H9 (cell line): ENCODE measurements at regions not wholly inside any gene's neighbourhood (a gene's known extent, or its start where the extent isn't known, plus 50 kb on each side); places are given as distances from the start of the nearest gene placed in this dataset.

Experiments
- DNase-seq: peaks from one replicate; pipeline ENCODE4 v3.0.0-alpha.2; 2017
- H2AFZ ChIP-seq: one replicate; pipeline ENCODE4 v1.6.1; 2013; ENCODE audit warnings: mild to moderate bottlenecking, low read length, control low read depth, moderate library complexity
- H2AK5ac ChIP-seq: 2 replicates; pipeline ENCODE4 v1.6.1; 2013; ENCODE audit warnings: low read length, control low read depth, mixed read lengths; ENCODE audit not compliant: insufficient read length
- H2BK120ac ChIP-seq: one replicate; pipeline ENCODE4 v1.6.1; 2013; ENCODE audit warnings: low read depth, mild to moderate bottlenecking, low read length, control low read depth, inconsistent platforms; ENCODE audit not compliant: poor library complexity, severe bottlenecking
- H2BK12ac ChIP-seq: 2 replicates; pipeline ENCODE4 v1.6.1; 2013; ENCODE audit warnings: low read length, control low read depth, mixed read lengths, low read depth; ENCODE audit not compliant: insufficient read length
- H2BK15ac ChIP-seq: 2 replicates; pipeline ENCODE4 v1.6.1; 2013; ENCODE audit warnings: low read depth, low read length, control low read depth
- H2BK20ac ChIP-seq: one replicate; pipeline ENCODE4 v1.6.1; 2013; ENCODE audit warnings: low read depth, mild to moderate bottlenecking, low read length, control low read depth, inconsistent platforms; ENCODE audit not compliant: poor library complexity, severe bottlenecking
- H2BK5ac ChIP-seq: 2 replicates; pipeline ENCODE4 v1.6.1; 2013; ENCODE audit warnings: low read length, control low read depth, mixed read lengths; ENCODE audit not compliant: insufficient read length
- H3K14ac ChIP-seq: 2 replicates; pipeline ENCODE4 v1.6.1; 2013; ENCODE audit warnings: low read length, control low read depth; ENCODE audit not compliant: insufficient read depth
- H3K18ac ChIP-seq: 2 replicates; pipeline ENCODE4 v1.6.1; 2013; ENCODE audit warnings: low read depth, mild to moderate bottlenecking, mixed read lengths, low read length, control low read depth; ENCODE audit not compliant: insufficient read length
- H3K23ac ChIP-seq: 2 replicates; pipeline ENCODE4 v1.6.1; 2013; ENCODE audit warnings: low read length, control low read depth, mixed read lengths, low read depth; ENCODE audit not compliant: insufficient read length
- H3K23me2 ChIP-seq: 2 replicates; pipeline ENCODE4 v1.6.1; 2013; ENCODE audit warnings: low read depth, mild to moderate bottlenecking, mixed read lengths, low read length, control low read depth; ENCODE audit not compliant: insufficient read length, poor library complexity, severe bottlenecking
- H3K27ac ChIP-seq: 2 replicates; pipeline ENCODE4 v1.5.1; 2013; ENCODE audit warnings: low read length, control low read depth, mixed read lengths, low read depth; ENCODE audit not compliant: insufficient read length
- H3K27me3 ChIP-seq: 2 replicates; pipeline ENCODE4 v1.6.1; 2013; ENCODE audit warnings: low read length, control low read depth, inconsistent platforms; ENCODE audit not compliant: insufficient read depth
- H3K4ac ChIP-seq: 2 replicates; pipeline ENCODE4 v1.6.1; 2013; ENCODE audit warnings: low read depth, mild to moderate bottlenecking, control low read depth, inconsistent platforms, low read length, moderate library complexity
- H3K4me1 ChIP-seq: 2 replicates; pipeline ENCODE4 v1.6.1; 2013; ENCODE audit warnings: low read length, control low read depth, inconsistent platforms; ENCODE audit not compliant: insufficient read depth
- H3K4me2 ChIP-seq: 2 replicates; pipeline ENCODE4 v1.6.1; 2013; ENCODE audit warnings: low read length, control low read depth, mixed read lengths; ENCODE audit not compliant: insufficient read length, insufficient read depth
- H3K56ac ChIP-seq: 2 replicates; pipeline ENCODE4 v1.6.1; 2013; ENCODE audit warnings: low read depth, mild to moderate bottlenecking, mixed read lengths, low read length, control low read depth; ENCODE audit not compliant: insufficient read length
- H3K79me1 ChIP-seq: 2 replicates; pipeline ENCODE4 v1.6.1; 2013; ENCODE audit warnings: low read depth, mild to moderate bottlenecking, moderate library complexity, low read length, control low read depth, inconsistent platforms; ENCODE audit not compliant: insufficient read depth, poor library complexity, severe bottlenecking
- H3K79me2 ChIP-seq: 2 replicates; pipeline ENCODE4 v1.6.1; 2013; ENCODE audit warnings: low read length, control low read depth, inconsistent platforms; ENCODE audit not compliant: insufficient read depth
- H3K9ac ChIP-seq: 2 replicates; pipeline ENCODE4 v1.6.1; 2013; ENCODE audit warnings: low read length, control low read depth, mixed read lengths; ENCODE audit not compliant: insufficient read length; ENCODE audit errors: extremely low read depth
- H3K9me3 ChIP-seq: one replicate; pipeline ENCODE4 v1.6.1; 2013; ENCODE audit warnings: low read depth, low read length, inconsistent platforms; ENCODE audit not compliant: control insufficient read depth
- H3T11ph ChIP-seq: one replicate; pipeline ENCODE4 v1.6.1; 2013; ENCODE audit warnings: mild to moderate bottlenecking, low read length, control low read depth, inconsistent platforms
- H4K20me1 ChIP-seq: one replicate; pipeline ENCODE4 v1.6.1; 2013; ENCODE audit not compliant: control insufficient read depth, insufficient read length, insufficient read depth
- H4K5ac ChIP-seq: 2 replicates; pipeline ENCODE4 v1.6.1; 2013; ENCODE audit warnings: low read depth, mild to moderate bottlenecking, mixed read lengths, low read length, control low read depth; ENCODE audit not compliant: insufficient read length
- H4K8ac ChIP-seq: replicated peaks from 2 replicates; pipeline ENCODE4 v1.6.1; 2013; ENCODE audit warnings: low read length, control low read depth, mixed read lengths, low read depth; ENCODE audit not compliant: insufficient read length
- H4K91ac ChIP-seq: 2 replicates; pipeline ENCODE4 v1.6.1; 2013; ENCODE audit warnings: low read depth, mild to moderate bottlenecking, moderate library complexity, mixed read lengths, low read length, control low read depth; ENCODE audit not compliant: insufficient read length
- H3K27ac Mint-ChIP-seq, 3 experiments: 2 replicates in 2 of 3; 3 replicates in 1 of 3; pipeline ENCODE4 v1.8.0; 2020 to 2021; ENCODE audit warnings: mixed read lengths in 3 of 3, mild to moderate bottlenecking in 1 of 3, moderate library complexity in 1 of 3
- H3K27me3 Mint-ChIP-seq: 2 replicates; pipeline ENCODE4 v1.8.0; 2021; ENCODE audit warnings: low read depth, mild to moderate bottlenecking, moderate library complexity, mixed read lengths
- H3K36me3 Mint-ChIP-seq, 3 experiments: 2 replicates in 2 of 3; 3 replicates in 1 of 3; pipeline ENCODE4 v1.8.0; 2020 to 2021; ENCODE audit warnings: low read depth in 3 of 3, mixed read lengths in 3 of 3; ENCODE audit not compliant: insufficient read depth in 1 of 3
- H3K4me1 Mint-ChIP-seq, 2 experiments: 2 replicates each; pipeline ENCODE4 v1.8.0; 2020; ENCODE audit warnings: mixed read lengths in 2 of 2
- H3K4me3 Mint-ChIP-seq, 2 experiments: 2 replicates in 1 of 2; 3 replicates in 1 of 2; pipeline ENCODE4 v1.8.0; 2020 to 2021; ENCODE audit warnings: mild to moderate bottlenecking in 2 of 2, mixed read lengths in 2 of 2, moderate library complexity in 1 of 2
- H3K9me3 Mint-ChIP-seq, 2 experiments: 2 replicates in 1 of 2; 3 replicates in 1 of 2; pipeline ENCODE4 v1.8.0; 2020; ENCODE audit warnings: mild to moderate bottlenecking in 2 of 2, mixed read lengths in 2 of 2, moderate library complexity in 1 of 2
- CTCF ChIP-seq: fragments of 200-600 bp; sonication (generic); conservative IDR thresholded peaks from 3 replicates; pipeline ENCODE4 v1.8.0; 2021; ENCODE audit warnings: antibody characterized with exemption, mild to moderate bottlenecking
- WGBS: extraction: QIAGEN DNeasy Blood & Tissue Kit; methylation state at CpG from one replicate; pipeline ENCODE4 v1.1.7; 2013; ENCODE audit warnings: missing lambda C conversion rate, low lambda C conversion rate, mixed read lengths; ENCODE audit not compliant: insufficient read length; ENCODE audit errors: extremely low coverage; 5-methylcytosine and 5-hydroxymethylcytosine counted together

- peaks cover 0 to 2% of the 10 kb centered on the region in 2 experiments; a peak in 2 of 5 replicates for H3K9me3 Mint-ChIP-seq
- no peak overlapping the region for H4K8ac ChIP-seq
- no peak overlapping the region for H3K4ac ChIP-seq
- H3K27ac ChIP-seq, result no peak overlapping the region
- H4K91ac ChIP-seq, result no peak overlapping the region
- H2AFZ ChIP-seq, result no peak overlapping the region
- peaks cover 0 to 2% (median 2%) of the 10 kb centered on the region in 3 experiments; a peak in 1 of 7 replicates for H3K36me3 Mint-ChIP-seq
- no peak overlapping the region for H3K9ac ChIP-seq
- H2BK120ac ChIP-seq, result no peak overlapping the region
- H4K20me1 ChIP-seq, result no peaks in the 10 kb centered on the region
- no peak overlapping the region for H3K4me2 ChIP-seq
- no peak overlapping the region for H3T11ph ChIP-seq
- H2BK15ac ChIP-seq, result no peak overlapping the region
- no peak for DNase-seq
- H3K18ac ChIP-seq, result no peak overlapping the region
- no peak overlapping the region for H3K27ac Mint-ChIP-seq
- no peaks in the 10 kb centered on the region for H3K4me1 Mint-ChIP-seq
- H3K4me1 ChIP-seq, result no peaks in the 10 kb centered on the region
- no CpG with 5 or more reads among the region's 4 CpGs for WGBS
- H3K79me1 ChIP-seq, result no peaks in the 10 kb centered on the region
- no peak overlapping the region for H3K23ac ChIP-seq
- H3K27me3 ChIP-seq, result no peaks in the 10 kb centered on the region
- no peak for TF ChIP-seq CTCF
- H4K5ac ChIP-seq, result no peak overlapping the region
- H3K23me2 ChIP-seq, result no peaks in the 10 kb centered on the region
- no peak overlapping the region for H3K4me3 Mint-ChIP-seq
- no peaks in the 10 kb centered on the region for H3K9me3 ChIP-seq
- no peak overlapping the region for H2AK5ac ChIP-seq
- no peaks in the 10 kb centered on the region for H3K27me3 Mint-ChIP-seq
- H2BK12ac ChIP-seq, result no peak overlapping the region
- H3K14ac ChIP-seq, result no peak overlapping the region
- H2BK20ac ChIP-seq, result no peak overlapping the region
- H3K79me2 ChIP-seq, result no peaks in the 10 kb centered on the region
- H2BK5ac ChIP-seq, result no peak overlapping the region
- no peak overlapping the region for H3K56ac ChIP-seq
Observed at GRCh38 chr3:76321614-76322013, 536.3 kb upstream of the ZNF717 start.
